NCI-H1105 (cell line): ENCODE measurements at regions not wholly inside any gene's neighbourhood (a gene's known extent, or its start where the extent isn't known, plus 50 kb on each side); places are given as distances from the start of the nearest gene placed in this dataset.

ENCODE experiments used
- DNase-seq: peaks from one replicate; lab custom pipeline; 2025; lab: John Stamatoyannopoulos, UW

GRCh38 chr4:182193311-182193710 lies 49.9 kb upstream of the TENM3 start:
- DNase-seq, result no peak
